ENCODE measurements at regions not wholly inside any gene's neighbourhood (a gene's known extent, or its start where the extent isn't known, plus 50 kb on each side); places are given as distances from the start of the nearest gene placed in this dataset.

DNA sequence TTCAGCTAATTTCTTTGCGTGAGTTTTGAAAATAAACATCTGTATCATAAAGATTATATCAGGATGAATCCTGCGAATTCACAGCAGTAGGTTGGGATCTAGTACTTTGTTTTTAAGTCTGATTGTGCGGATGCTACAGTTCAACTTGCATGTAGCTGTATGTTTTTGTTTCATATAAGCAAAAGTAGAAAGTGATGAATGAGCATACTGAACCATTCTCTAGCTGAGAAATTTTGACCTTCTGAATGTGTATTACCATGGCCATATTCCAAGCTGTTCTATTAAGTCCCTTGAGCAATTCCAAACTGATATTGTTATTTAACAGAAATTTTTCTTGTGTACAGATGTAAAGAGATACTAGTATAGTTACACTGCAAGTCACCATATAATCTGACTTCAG lies 358.8 kb upstream of the MEOX2 start:
- no TSS peak for BruUV-seq (replicated peaks)
- DNase-seq (ENCODE audit: low read depth, low spot score) (no peak), ATAC-seq (no peak)
- ChIA-PET POLR2A (no interaction called here), CTCF (no interaction called here)
- in situ Hi-C loops (cut with HindIII; ENCODE audit: low pct_unique_long_range_greater_than_20kb, low sequenced_read_pairs) (loop anchor here (5.0 kb wide), 1 partner anchor 33 kb away; no protein-coding TSS in a partner anchor), intact Hi-C loops (cut with micrococcal nuclease; ENCODE audit: unreplicated experiment) (no loop called here)
- TF ChIP-seq TCF7L2 (IDR thresholded peaks at IDR 0.05; ENCODE audit: low read depth, low read length) (no peak), SIN3A (IDR thresholded peaks at IDR 0.05; ENCODE audit: borderline replicate concordance, insufficient read depth, low read depth, low read length) (no peak), POLR2AphosphoS5 (IDR thresholded peaks at IDR 0.05; ENCODE audit: low read depth, low read length) (no peak)
- TF ChIP-seq, protein P1, sequence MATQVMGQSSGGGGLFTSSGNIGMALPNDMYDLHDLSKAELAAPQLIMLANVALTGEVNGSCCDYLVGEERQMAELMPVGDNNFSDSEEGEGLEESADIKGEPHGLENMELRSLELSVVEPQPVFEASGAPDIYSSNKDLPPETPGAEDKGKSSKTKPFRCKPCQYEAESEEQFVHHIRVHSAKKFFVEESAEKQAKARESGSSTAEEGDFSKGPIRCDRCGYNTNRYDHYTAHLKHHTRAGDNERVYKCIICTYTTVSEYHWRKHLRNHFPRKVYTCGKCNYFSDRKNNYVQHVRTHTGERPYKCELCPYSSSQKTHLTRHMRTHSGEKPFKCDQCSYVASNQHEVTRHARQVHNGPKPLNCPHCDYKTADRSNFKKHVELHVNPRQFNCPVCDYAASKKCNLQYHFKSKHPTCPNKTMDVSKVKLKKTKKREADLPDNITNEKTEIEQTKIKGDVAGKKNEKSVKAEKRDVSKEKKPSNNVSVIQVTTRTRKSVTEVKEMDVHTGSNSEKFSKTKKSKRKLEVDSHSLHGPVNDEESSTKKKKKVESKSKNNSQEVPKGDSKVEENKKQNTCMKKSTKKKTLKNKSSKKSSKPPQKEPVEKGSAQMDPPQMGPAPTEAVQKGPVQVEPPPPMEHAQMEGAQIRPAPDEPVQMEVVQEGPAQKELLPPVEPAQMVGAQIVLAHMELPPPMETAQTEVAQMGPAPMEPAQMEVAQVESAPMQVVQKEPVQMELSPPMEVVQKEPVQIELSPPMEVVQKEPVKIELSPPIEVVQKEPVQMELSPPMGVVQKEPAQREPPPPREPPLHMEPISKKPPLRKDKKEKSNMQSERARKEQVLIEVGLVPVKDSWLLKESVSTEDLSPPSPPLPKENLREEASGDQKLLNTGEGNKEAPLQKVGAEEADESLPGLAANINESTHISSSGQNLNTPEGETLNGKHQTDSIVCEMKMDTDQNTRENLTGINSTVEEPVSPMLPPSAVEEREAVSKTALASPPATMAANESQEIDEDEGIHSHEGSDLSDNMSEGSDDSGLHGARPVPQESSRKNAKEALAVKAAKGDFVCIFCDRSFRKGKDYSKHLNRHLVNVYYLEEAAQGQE (IDR thresholded peaks at IDR 0.05; ENCODE audit: insufficient read depth in 1 of 2, low read depth in 2 of 2, low read length in 1 of 2), result no peak
- TF ChIP-seq, protein P2, sequence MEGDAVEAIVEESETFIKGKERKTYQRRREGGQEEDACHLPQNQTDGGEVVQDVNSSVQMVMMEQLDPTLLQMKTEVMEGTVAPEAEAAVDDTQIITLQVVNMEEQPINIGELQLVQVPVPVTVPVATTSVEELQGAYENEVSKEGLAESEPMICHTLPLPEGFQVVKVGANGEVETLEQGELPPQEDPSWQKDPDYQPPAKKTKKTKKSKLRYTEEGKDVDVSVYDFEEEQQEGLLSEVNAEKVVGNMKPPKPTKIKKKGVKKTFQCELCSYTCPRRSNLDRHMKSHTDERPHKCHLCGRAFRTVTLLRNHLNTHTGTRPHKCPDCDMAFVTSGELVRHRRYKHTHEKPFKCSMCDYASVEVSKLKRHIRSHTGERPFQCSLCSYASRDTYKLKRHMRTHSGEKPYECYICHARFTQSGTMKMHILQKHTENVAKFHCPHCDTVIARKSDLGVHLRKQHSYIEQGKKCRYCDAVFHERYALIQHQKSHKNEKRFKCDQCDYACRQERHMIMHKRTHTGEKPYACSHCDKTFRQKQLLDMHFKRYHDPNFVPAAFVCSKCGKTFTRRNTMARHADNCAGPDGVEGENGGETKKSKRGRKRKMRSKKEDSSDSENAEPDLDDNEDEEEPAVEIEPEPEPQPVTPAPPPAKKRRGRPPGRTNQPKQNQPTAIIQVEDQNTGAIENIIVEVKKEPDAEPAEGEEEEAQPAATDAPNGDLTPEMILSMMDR (IDR thresholded peaks at IDR 0.05), result no peak
- H3K9me3 ChIP-seq (ENCODE audit: control insufficient read depth, insufficient read depth, low read depth, low read length), result no peaks in the 10 kb centered on the region
- no peaks in the 10 kb centered on the region for H3K27me3 ChIP-seq (ENCODE audit: control insufficient read depth, insufficient read depth, low read length)
- H3K27ac ChIP-seq (ENCODE audit: low read length), result no peak overlapping the region
- no peaks in the 10 kb centered on the region for H3K36me3 ChIP-seq (ENCODE audit: control insufficient read depth, insufficient read depth, low read length)
- no peaks in the 10 kb centered on the region for H3K4me1 ChIP-seq (ENCODE audit: control insufficient read depth, insufficient read depth, low read length)
- H3K4me3 ChIP-seq (ENCODE audit: low read depth in 2 of 2, low read length in 2 of 2), result no peak overlapping the region

DNA sequence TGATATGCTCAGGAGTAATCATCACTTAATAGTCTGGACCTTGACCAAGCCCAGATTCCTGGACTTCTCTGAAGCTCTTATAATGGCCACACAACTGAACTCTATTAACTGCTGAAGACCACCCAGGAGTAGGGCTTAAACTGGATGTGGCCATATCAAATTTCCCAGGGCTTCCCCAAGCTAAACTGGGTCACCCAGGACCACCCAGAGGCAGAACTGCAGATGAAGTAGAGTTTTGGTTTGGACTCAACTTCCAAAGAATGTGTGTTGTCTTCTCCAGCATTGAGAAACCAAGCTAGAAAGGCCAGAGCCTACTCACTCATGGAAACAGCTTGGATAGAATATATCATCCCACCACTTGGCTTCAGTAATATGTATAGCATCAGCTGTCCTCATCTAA lies 358.2 kb upstream of the MEOX2 start:
- no peak overlapping the region for H3K27ac ChIP-seq (ENCODE audit: low read length)
- intact Hi-C loops (cut with micrococcal nuclease; ENCODE audit: unreplicated experiment), result no loop called here
- in situ Hi-C loops (cut with HindIII; ENCODE audit: low pct_unique_long_range_greater_than_20kb, low sequenced_read_pairs), result loop anchor here (5.0 kb wide), 1 partner anchor 32 kb away; no protein-coding TSS in a partner anchor
- no peaks in the 10 kb centered on the region for H3K9me3 ChIP-seq (ENCODE audit: control insufficient read depth, insufficient read depth, low read depth, low read length)
- ATAC-seq (no peak), DNase-seq (ENCODE audit: low read depth, low spot score) (no peak)
- no TSS peak for BruUV-seq (replicated peaks)
- ChIA-PET CTCF (no interaction called here), POLR2A (no interaction called here)
- H3K36me3 ChIP-seq (ENCODE audit: control insufficient read depth, insufficient read depth, low read length), result no peaks in the 10 kb centered on the region
- no peak overlapping the region for H3K4me3 ChIP-seq (ENCODE audit: low read depth in 2 of 2, low read length in 2 of 2)
- no peaks in the 10 kb centered on the region for H3K27me3 ChIP-seq (ENCODE audit: control insufficient read depth, insufficient read depth, low read length)
- H3K4me1 ChIP-seq (ENCODE audit: control insufficient read depth, insufficient read depth, low read length), result no peaks in the 10 kb centered on the region
- TF ChIP-seq, protein P2 (IDR thresholded peaks at IDR 0.05), result no peak
- no peak for TF ChIP-seq TCF7L2 (IDR thresholded peaks at IDR 0.05; ENCODE audit: low read depth, low read length)
- no peak for TF ChIP-seq SIN3A (IDR thresholded peaks at IDR 0.05; ENCODE audit: borderline replicate concordance, insufficient read depth, low read depth, low read length)
- TF ChIP-seq, protein P1 (IDR thresholded peaks at IDR 0.05; ENCODE audit: insufficient read depth in 1 of 2, low read depth in 2 of 2, low read length in 1 of 2), result no peak
- no peak for TF ChIP-seq POLR2AphosphoS5 (IDR thresholded peaks at IDR 0.05; ENCODE audit: low read depth, low read length)

Measured in Panc1 (cell line).